Coronary artery (tissue), 2 donors: ENCODE measurements at regions not wholly inside any gene's neighbourhood (a gene's known extent, or its start where the extent isn't known, plus 50 kb on each side); places are given as distances from the start of the nearest gene placed in this dataset.

Experiments used
- DNase-seq: peaks from one replicate; pipeline ENCODE4 v3.0.0-alpha.2; 2017; ENCODE audit warnings: low spot score
- H3K27ac ChIP-seq, 2 donors: fragments of 200-600 bp; sonication (generic); one replicate each; pipeline ENCODE4 v1.5.1; 2016 to 2019
- H3K4me3 ChIP-seq: fragments of 200-600 bp; sonication (generic); 2 replicates; pipeline ENCODE4 v1.5.1; 2016; ENCODE audit warnings: mild to moderate bottlenecking, moderate library complexity
- CTCF ChIP-seq: fragments of 200-600 bp; sonication (generic); IDR thresholded peaks from one replicate; pipeline ENCODE4 v1.5.1; 2019; ENCODE audit warnings: antibody characterized with exemption

- no peak for DNase-seq
- TF ChIP-seq CTCF = no peak
- no peak overlapping the region for H3K4me3 ChIP-seq
These were observed 72.8 kb upstream of the ZEB2 start for GRCh38 chr2:144592500-144593256.

GRCh38 chr2:144587306-144587705, 67.4 kb upstream of the ZEB2 start:
- no peak for DNase-seq
- no peak overlapping the region for H3K4me3 ChIP-seq
- TF ChIP-seq CTCF = no peak

More at GRCh38 chr2:144592500-144593256, 72.8 kb upstream of the ZEB2 start:
- H3K27ac ChIP-seq = no peak overlapping the region

GRCh38 chr2:144586476-144586875, 66.6 kb upstream of the ZEB2 start:
- DNase-seq = no peak
- no peak overlapping the region for H3K4me3 ChIP-seq
- H3K27ac ChIP-seq = no peak overlapping the region
- no peak for TF ChIP-seq CTCF

More at GRCh38 chr2:144587306-144587705, 67.4 kb upstream of the ZEB2 start:
- H3K27ac ChIP-seq = no peak overlapping the region

- H3K4me3 ChIP-seq = no peak overlapping the region
- DNase-seq = no peak
- no peak overlapping the region for H3K27ac ChIP-seq
- no peak for TF ChIP-seq CTCF
These were observed 64.0 kb upstream of the ZEB2 start for GRCh38 chr2:144583741-144584453.

GRCh38 chr2:144583381-144583729, 63.4 kb upstream of the ZEB2 start:
- Histone ChIP-seq H3K4me3 (no peak overlapping the region), H3K27ac (no peak overlapping the region)
- TF ChIP-seq CTCF = no peak
- DNase-seq = no peak

GRCh38 chr2:144582651-144583380, 62.9 kb upstream of the ZEB2 start:
- Histone ChIP-seq H3K4me3 (no peak overlapping the region), H3K27ac (no peak overlapping the region)
- TF ChIP-seq CTCF = no peak
- no peak for DNase-seq
